HG03565 (cell line): ENCODE measurements at regions not wholly inside any gene's neighbourhood (a gene's known extent, or its start where the extent isn't known, plus 50 kb on each side); places are given as distances from the start of the nearest gene placed in this dataset.
"Not testable (repeated sequence)": the region's sequence is repeated elsewhere in the genome, so short reads cannot be mapped to it uniquely, and the experiment has no call there.

Experiments used
- ATAC-seq: cut with Tn5 transposase; IDR thresholded peaks from one replicate; pipeline ENCODE4 v1.9.1; 2021; ENCODE audit warnings: mild to moderate bottlenecking, moderate library complexity; ENCODE audit not compliant: unreplicated experiment

DNA sequence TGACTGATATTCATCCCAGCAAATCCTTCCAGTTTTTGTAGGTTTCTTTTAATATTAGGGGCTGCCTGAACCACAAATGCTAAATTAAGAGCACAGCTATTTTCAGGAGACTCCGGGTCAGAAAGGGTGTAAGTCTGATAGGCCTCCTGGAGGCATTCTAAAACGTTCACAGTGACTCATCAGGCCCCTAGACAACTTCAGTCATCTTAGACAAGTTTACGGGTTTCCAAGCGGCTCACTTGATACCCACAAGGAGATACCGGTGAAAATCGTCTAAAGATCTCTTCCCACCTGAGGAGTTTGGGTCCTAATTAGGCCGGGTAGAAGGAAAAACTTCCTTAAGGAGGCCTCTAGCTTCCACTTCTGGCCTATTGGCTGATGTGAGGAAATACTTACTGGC is 342.7 kb upstream of the USP9Y start:
- no peak for ATAC-seq

GRCh38 chrY:12359867-12360266 is 341.2 kb upstream of the USP9Y start:
- no peak for ATAC-seq

GRCh38 chrY:12360496-12360895 is 340.5 kb upstream of the USP9Y start:
- ATAC-seq, result no peak

- no peak for ATAC-seq
These were observed 335.6 kb upstream of the USP9Y start for GRCh38 chrY:12365311-12365910.

DNA sequence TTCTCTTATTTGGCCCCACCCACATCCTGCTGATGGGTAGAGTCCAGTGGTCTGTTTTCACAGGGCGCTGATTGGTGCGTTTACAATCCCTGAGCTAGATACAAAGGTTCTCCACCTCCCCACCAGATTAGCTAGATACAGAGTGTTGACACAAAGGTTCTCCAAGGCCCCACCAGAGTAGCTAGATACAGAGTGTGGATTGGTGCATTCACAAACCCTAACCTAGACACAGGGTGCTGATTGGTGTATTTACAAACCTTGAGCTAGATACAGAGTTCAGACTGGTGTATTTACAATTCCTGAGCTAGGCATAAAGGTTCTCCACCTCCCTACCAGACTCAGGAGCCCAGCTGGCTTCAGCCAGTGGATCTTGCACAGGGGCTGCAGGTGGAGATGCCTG is 326.4 kb upstream of the USP9Y start:
- not testable (repeated sequence) for ATAC-seq

DNA sequence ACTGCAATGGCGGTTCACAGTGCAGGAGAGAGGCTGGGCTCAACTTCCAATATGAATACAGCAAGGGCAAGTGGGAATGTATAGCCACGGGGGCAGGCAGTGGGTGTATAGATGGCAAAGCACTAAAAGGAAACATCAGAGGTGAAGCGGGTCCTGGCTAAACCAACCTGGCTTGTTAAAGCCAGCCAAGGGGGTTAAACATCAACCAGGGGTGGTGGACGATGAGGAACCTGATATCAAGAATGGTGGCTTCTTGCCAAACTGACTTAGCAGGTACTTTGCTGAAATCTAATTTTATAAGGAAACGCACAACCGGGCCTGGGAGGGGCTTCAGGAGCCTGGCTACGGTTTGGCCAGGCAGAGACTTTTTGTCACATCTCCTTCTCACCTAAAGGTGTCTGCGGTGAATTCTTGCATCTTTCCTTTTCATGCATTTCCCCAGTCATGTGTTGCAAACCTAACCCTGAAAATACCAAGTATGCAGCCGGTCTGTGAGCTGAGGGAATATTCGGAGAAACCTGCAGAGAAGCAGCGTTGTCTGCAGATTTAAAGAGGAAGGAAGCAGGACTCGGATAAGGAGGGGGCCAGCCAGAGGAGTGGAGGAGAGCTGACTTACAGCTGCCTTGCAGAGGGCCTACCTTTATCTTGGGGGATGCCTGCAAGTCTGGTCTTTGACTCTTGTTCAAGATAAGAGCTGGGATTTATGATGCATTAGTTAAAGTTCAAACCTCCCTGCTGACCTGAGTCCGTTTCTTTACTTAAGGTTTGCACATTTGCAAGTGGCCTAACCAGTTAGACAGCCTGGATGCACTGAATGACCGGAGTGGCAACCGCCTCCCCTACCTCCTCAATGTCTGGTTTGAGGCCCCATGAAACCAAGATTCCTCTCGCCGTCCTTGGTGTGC is 309.1 kb upstream of the USP9Y start:
- not testable (repeated sequence) for ATAC-seq

DNA sequence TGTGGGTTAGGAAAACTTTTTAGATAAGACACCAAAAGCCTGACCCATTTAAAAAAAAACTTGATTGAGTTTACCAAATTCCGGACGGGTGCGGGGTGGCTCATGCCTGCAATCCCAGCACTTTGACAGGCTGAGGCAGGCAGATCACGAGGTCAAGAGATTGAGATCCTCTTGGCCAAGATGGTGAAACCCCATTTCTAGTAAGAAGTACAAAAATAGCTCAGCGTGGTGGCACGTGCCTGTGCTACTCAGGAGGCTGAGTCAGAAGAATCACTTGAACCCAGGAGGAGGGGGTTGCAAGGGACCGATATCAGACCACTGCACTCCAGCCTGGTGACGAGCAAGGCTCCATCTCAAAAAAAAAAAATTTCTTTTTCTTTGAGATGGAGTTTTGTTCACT is 307.8 kb upstream of the USP9Y start:
- no peak for ATAC-seq

DNA sequence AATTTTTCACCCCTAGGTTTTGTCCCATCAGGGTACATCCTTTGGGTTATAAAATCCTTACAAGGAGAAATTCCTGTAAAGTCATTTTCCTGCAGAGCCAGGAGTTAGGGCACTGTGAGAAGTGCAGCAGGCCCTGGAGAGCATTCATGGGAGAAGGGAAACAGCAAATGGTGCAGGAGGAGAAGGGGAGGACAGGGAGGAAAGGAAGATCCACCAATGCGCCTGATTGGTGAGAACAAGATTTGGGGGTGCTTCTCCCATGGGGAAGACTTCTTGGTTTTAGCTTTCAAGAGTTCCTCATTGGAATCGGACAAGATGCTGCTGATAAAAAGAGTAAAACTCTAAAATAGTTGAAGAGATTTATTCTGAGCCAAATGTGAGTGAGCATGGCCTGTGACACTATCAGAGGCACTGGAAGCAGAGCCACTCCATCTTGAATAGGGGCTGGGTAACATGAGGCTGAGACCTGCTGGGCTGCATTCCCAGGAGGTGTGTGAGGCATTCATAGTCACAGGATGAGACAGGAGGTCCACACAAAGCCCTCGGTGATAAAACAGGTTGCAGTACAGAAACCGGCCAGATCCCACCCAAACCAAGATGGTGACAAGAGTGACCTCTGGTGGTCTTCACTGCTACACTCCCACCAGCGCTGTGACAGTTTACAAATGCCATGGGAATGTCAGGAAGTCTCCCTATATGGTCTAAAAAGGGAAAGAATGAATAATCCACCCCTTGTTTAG is 305.5 kb upstream of the USP9Y start:
- ATAC-seq, result not testable (repeated sequence)

DNA sequence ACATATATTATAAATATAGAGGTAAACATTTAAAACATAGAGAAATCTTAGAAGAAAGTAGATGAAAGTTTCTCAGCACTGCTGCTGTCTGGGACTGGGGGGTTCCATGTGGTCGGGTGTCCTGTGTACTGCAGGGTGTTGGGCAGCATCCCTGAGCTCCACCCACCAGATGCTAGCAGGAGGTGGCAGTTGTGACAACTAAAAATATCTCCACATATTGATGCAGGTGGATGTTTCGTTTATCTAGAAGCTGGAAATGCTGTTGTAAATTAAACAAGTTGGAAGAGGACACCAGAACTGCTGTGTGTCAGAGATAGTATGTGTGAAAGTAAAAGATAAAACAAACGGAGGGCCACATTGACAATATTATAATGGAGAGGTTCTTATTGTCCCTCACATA is 297.1 kb upstream of the USP9Y start:
- ATAC-seq, result no peak

- no peak for ATAC-seq
These were observed 292.8 kb upstream of the USP9Y start for GRCh38 chrY:12408236-12408635.

DNA sequence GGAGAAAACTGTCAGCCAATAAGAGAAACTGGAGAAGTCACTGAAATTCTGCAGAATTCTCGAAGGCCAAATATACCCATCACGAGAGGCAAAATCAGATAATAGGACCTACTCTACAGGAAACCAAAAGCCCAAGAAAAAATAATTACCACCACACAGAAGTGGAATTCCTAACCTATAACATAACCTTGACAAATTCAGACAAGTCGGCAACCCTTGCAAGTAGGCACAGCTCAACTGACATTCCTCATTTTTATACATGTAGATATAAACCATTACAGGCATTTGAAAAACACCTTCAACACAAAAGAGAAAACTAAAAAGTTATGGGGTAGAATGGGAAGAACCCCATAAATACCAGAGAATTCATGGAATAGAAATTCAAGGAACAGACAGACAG is 290.3 kb upstream of the USP9Y start:
- ATAC-seq, result no peak

GRCh38 chrY:12421072-12421787 is 279.8 kb upstream of the USP9Y start:
- no peak for ATAC-seq

DNA sequence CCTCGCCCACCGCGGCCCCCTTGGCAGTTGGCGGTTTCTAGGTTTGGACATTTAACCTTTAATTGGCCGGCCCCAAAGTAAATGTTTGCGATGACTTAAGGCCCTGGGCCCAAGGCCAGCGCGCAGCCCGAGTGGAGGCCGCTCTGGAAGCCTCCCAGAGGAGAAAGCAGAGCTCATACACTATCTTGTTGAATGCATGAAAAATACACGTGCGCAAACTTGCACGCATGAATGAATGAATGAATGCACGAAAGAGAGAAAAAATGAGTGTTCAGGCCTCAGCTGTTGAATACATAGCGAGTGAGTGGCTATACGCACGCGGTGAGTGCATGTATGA is 279.3 kb upstream of the USP9Y start:
- no peak for ATAC-seq

DNA sequence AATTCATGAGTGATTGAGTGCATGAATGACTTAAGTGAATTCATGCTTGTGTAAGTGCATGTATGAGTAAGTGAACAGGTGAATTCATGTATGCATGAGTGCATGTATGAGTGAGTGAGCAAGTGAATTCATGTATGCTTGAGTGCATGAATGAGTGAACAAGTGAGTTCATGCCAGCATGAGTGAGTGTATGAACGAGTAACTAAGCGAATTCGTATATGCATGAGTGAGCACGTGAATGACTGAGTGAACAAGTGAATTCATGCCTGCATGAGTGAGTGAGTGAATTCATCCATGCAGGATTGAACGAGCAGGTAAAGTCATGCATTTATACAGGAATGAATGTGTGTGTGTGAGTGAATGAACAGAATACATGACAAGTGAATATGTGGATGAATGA is 278.5 kb upstream of the USP9Y start:
- ATAC-seq, result no peak

- no peak for ATAC-seq
These were observed 277.4 kb upstream of the USP9Y start for GRCh38 chrY:12423416-12424252.

- ATAC-seq, result no peak
These were observed 275.5 kb upstream of the USP9Y start for GRCh38 chrY:12425506-12425905.

DNA sequence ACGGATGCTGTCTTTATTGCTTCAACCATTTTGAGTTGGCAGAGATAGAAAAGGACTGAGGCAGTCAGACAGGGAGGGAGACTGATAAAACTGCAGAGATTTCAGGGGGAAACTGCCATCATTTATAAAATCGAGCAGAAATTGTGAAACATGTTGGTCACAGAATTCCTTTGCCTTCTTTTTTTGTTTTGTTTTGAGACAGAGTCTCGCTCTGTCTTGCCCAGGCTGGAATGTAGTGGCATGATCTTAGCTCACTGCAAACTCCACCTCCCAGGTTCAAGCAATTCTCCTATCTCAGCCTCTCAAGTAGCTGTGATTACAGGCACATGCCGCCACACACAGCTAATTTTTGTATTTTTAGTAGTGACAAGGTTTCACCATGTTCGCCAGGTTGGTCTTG is 273.7 kb upstream of the USP9Y start:
- no peak for ATAC-seq

GRCh38 chrY:12431546-12431945 is 269.5 kb upstream of the USP9Y start:
- ATAC-seq, result no peak

DNA sequence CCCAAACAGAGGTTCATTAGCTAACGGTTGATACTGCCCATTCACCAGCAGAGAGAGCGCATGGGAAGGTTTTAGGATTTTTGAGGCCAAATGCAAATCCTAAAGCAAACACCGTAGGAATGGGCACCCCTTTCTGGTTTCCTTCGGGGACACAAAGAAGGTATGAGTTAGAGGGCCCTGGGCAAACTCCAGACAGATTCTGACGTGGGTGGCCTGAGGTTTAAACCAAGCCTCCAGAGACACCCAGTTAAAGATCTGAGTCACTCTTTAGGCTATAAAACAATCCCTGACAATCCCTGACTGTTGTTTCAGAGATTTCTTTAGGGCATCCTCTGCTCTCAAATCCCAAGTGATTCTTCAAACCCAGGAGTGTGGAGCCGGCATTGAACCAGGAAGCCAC is 262.2 kb upstream of the USP9Y start:
- ATAC-seq, result not testable (repeated sequence)

- no peak for ATAC-seq
These were observed 256.8 kb upstream of the USP9Y start for GRCh38 chrY:12444200-12444599.
